ENCODE measurements at regions not wholly inside any gene's neighbourhood (a gene's known extent, or its start where the extent isn't known, plus 50 kb on each side); places are given as distances from the start of the nearest gene placed in this dataset.

DNA sequence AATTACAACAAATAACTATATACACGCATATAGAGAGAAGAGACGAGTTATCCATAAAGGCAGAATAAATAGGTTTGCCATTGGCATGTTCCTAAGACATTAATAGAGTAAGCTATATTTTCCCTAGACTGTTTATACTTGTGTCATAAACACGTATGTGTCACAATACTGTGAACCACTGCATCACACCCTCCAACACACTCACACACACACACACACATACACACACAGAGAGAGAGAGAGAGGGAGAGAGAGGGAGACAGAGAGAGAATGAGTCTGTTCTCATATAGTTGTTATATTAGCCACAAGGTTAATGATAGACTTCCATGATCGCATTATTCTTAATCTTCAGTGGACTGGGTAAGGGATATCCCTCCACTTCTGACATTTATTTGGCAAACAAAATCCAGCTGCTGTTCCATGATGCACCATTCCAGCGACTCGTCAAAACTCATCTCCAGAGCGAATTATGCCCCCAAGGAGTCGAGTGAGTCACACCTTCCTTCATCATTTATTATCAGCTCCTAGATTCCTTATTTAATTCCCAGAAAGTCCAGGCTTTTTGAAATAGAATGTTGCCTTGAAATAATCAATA, 82.8 kb upstream of the HIVEP1 start:
- Mint-ChIP-seq H3K27me3 (ENCODE audit: insufficient read depth, unreplicated experiment) (no peaks in the 10 kb centered on the region), H3K4me3 (ENCODE audit: unreplicated experiment) (no peak overlapping the region), H3K36me3 (ENCODE audit: insufficient read depth, unreplicated experiment) (no peaks in the 10 kb centered on the region), H3K27ac (ENCODE audit: unreplicated experiment) (no peak overlapping the region), H3K4me1 (ENCODE audit: low read depth, unreplicated experiment) (no peaks in the 10 kb centered on the region), H3K9me3 (ENCODE audit: unreplicated experiment) (no peaks in the 10 kb centered on the region)
- ChIA-PET POLR2A (no interaction called here), CTCF (no interaction called here)
- no peak overlapping the region for H3K4me3 ChIP-seq (ENCODE audit: low read depth, low read length)
- no TSS peak for BruUV-seq (replicated peaks)
- no peaks in the 10 kb centered on the region for H3K27me3 ChIP-seq (replicated peaks; ENCODE audit: control insufficient read depth, insufficient read depth, low read length)
- H3K9me3 ChIP-seq, result no peaks in the 10 kb centered on the region
- no peak for TF ChIP-seq CTCF (IDR thresholded peaks at IDR 0.05; ENCODE audit: insufficient read depth in 1 of 2, low read depth in 1 of 2, low read length in 1 of 2, severe bottlenecking in 1 of 2, unreplicated experiment in 1 of 2)
- H3K4me1 ChIP-seq, result no peaks in the 10 kb centered on the region
- intact Hi-C loops (cut with micrococcal nuclease; ENCODE audit: unreplicated experiment), result no loop called here
- DNase-seq, result no peak
- H3K36me3 ChIP-seq (ENCODE audit: control insufficient read depth, insufficient read depth, low read length), result no peaks in the 10 kb centered on the region

GRCh38 chr6:11926594-11927407, 85.3 kb upstream of the HIVEP1 start:
- no peaks in the 10 kb centered on the region for H3K4me1 Mint-ChIP-seq (ENCODE audit: low read depth, unreplicated experiment)
- ChIA-PET POLR2A (no interaction called here), CTCF (no interaction called here)
- Histone ChIP-seq H3K36me3 (ENCODE audit: control insufficient read depth, insufficient read depth, low read length) (no peaks in the 10 kb centered on the region), H3K4me3 (ENCODE audit: low read depth, low read length) (no peak overlapping the region), H3K27me3 (replicated peaks; ENCODE audit: control insufficient read depth, insufficient read depth, low read length) (no peaks in the 10 kb centered on the region), H3K4me1 (no peaks in the 10 kb centered on the region), H3K9me3 (no peaks in the 10 kb centered on the region)
- no peak for TF ChIP-seq CTCF (IDR thresholded peaks at IDR 0.05; ENCODE audit: insufficient read depth in 1 of 2, low read depth in 1 of 2, low read length in 1 of 2, severe bottlenecking in 1 of 2, unreplicated experiment in 1 of 2)
- H3K9me3 Mint-ChIP-seq (ENCODE audit: unreplicated experiment), result no peaks in the 10 kb centered on the region
- intact Hi-C loops (cut with micrococcal nuclease; ENCODE audit: unreplicated experiment), result no loop called here
- no peak overlapping the region for H3K4me3 Mint-ChIP-seq (ENCODE audit: unreplicated experiment)
- no peaks in the 10 kb centered on the region for H3K36me3 Mint-ChIP-seq (ENCODE audit: insufficient read depth, unreplicated experiment)
- DNase-seq, result no peak
- H3K27me3 Mint-ChIP-seq (ENCODE audit: insufficient read depth, unreplicated experiment), result no peaks in the 10 kb centered on the region
- no peak overlapping the region for H3K27ac Mint-ChIP-seq (ENCODE audit: unreplicated experiment)
- BruUV-seq (replicated peaks), result no TSS peak

GRCh38 chr6:11925805-11926204, 86.3 kb upstream of the HIVEP1 start:
- no peaks in the 10 kb centered on the region for H3K4me1 Mint-ChIP-seq (ENCODE audit: low read depth, unreplicated experiment)
- TF ChIP-seq CTCF (IDR thresholded peaks at IDR 0.05; ENCODE audit: insufficient read depth in 1 of 2, low read depth in 1 of 2, low read length in 1 of 2, severe bottlenecking in 1 of 2, unreplicated experiment in 1 of 2), result no peak
- no peaks in the 10 kb centered on the region for H3K36me3 ChIP-seq (ENCODE audit: control insufficient read depth, insufficient read depth, low read length)
- H3K27ac Mint-ChIP-seq (ENCODE audit: unreplicated experiment), result peak overlapping the region; percentile 40
- BruUV-seq (replicated peaks), result no TSS peak
- ChIA-PET CTCF (no interaction called here), POLR2A (no interaction called here)
- no peaks in the 10 kb centered on the region for H3K4me1 ChIP-seq
- no peaks in the 10 kb centered on the region for H3K9me3 ChIP-seq
- no peak overlapping the region for H3K4me3 ChIP-seq (ENCODE audit: low read depth, low read length)
- no peaks in the 10 kb centered on the region for H3K9me3 Mint-ChIP-seq (ENCODE audit: unreplicated experiment)
- no peaks in the 10 kb centered on the region for H3K27me3 Mint-ChIP-seq (ENCODE audit: insufficient read depth, unreplicated experiment)
- no peak overlapping the region for H3K4me3 Mint-ChIP-seq (ENCODE audit: unreplicated experiment)
- no peaks in the 10 kb centered on the region for H3K36me3 Mint-ChIP-seq (ENCODE audit: insufficient read depth, unreplicated experiment)
- intact Hi-C loops (cut with micrococcal nuclease; ENCODE audit: unreplicated experiment), result no loop called here
- H3K27me3 ChIP-seq (replicated peaks; ENCODE audit: control insufficient read depth, insufficient read depth, low read length), result no peaks in the 10 kb centered on the region
- DNase-seq, result no peak

All from Caco-2 (cell line).